ENCODE measurements at regions not wholly inside any gene's neighbourhood (a gene's known extent, or its start where the extent isn't known, plus 50 kb on each side); places are given as distances from the start of the nearest gene placed in this dataset.

DNA sequence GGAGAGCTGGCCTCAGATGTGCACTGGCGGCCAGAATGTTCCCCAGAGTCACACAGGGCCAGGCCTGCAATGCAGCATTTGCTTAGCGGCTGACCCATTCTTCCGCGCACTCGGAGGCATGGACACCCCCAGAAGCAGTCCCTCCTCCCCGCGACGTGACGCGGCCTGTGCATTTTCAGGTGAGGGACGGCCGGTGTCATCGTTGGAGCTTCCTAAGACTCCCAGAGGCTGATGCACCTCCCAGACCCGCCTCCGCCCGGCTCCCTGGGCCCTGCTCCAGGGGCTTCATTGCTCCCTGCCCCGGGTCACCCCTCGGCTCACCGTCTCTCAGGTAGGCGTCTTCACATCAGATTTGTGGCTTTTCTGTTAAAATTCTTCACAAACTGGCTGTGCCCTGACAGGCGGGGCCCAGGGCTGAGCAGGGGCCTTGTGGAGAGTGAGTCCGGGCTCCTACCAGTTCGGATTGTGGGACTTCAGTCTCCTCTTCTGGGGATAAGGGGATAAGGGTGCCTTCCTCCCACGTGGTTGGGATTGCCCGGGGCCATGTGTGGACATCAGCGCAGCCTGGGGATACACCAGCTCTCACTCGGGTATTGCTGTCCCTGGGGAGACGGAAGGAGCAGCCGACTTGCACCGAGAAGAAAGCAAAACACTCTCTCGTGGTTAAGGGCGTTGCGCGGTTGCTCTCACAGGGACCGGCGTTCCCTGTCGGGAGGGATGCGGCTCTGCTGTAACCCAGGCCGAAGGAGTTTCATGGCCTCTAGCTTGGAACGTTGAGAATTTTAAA, 249.1 kb downstream of the ADGRD1 start (continued):
- TF ChIP-seq, protein P1, sequence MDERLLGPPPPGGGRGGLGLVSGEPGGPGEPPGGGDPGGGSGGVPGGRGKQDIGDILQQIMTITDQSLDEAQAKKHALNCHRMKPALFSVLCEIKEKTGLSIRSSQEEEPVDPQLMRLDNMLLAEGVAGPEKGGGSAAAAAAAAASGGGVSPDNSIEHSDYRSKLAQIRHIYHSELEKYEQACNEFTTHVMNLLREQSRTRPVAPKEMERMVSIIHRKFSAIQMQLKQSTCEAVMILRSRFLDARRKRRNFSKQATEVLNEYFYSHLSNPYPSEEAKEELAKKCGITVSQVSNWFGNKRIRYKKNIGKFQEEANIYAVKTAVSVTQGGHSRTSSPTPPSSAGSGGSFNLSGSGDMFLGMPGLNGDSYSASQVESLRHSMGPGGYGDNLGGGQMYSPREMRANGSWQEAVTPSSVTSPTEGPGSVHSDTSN (CRISPR knock-in tag; IDR thresholded peaks at IDR 0.05; ENCODE audit: low read depth), result no peak
- TF ChIP-seq, protein P1 (tag; conservative IDR thresholded peaks at IDR 0.05; ENCODE audit: low read depth), result no peak
- TF ChIP-seq ZNF140 (CRISPR knock-in tag; IDR thresholded peaks at IDR 0.05), result no peak
- TF ChIP-seq ZBED1 (IDR thresholded peaks at IDR 0.05), result no peak
- TF ChIP-seq HIVEP1 (CRISPR knock-in tag; IDR thresholded peaks at IDR 0.05), result no peak

DNA sequence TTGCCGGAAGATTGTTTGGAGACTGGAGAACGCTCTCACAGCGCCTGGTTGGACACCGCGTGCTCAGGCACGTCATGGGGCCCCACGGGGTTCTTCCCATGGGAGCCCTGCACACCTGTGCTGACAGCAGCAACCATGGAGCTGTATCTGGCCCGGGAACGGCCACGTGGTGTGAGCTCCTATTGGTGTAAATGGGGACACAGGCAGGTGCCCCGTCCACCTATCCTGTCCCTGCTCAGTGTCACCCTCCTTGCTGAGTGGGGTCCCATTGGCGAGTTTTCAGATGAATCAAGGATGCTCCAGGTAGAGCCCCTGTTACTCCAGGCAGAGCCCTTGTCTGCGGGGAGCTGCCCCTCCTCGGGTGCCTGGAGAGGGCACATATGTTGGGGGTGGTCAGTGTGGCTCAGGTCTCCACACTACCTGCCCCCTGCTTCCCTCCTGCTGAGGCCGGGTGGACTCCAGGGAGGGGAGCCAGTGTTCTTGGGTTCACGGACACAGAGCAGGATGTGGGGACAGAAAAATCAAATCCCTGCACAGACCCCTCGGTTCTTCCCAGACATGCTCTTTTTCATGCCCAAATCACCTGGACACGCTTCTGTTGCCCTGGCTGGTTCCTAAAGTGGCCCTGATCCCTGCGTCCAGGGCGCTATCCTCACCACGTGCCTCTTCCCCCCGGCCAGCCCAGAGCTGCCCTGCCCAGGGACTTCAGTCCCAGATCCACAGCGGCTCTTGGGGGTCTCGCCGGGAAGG, 250.1 kb downstream of the ADGRD1 start:
- H3K27ac ChIP-seq (ENCODE audit: extremely low read depth, low read depth, low read length), result no peak overlapping the region
- CTCF ChIA-PET (ENCODE audit: low intra/inter-chr PET ratio), result no interaction called here
- H3K79me2 ChIP-seq (ENCODE audit: control insufficient read depth, insufficient read depth, low read length), result no peaks in the 10 kb centered on the region
- POLR2A ChIA-PET, result interaction anchor here (0.9 to 1.0 kb wide), 2 partner anchors 9 to 27 kb away, joined by 3 read pairs; no protein-coding TSS in a partner anchor
- in situ Hi-C loops (cut with MboI), result loop anchor here (5.0 kb wide), 1 partner anchor 268 kb away; no protein-coding TSS in a partner anchor
- DNase-seq (ENCODE audit: extremely low read depth in 1 of 4, low spot score in 3 of 4) (no peak), FAIRE-seq (no peak), ATAC-seq (no peak)
- no peak overlapping the region for H2AFZ ChIP-seq (ENCODE audit: low read depth, low read length)
- H3K27me3 ChIP-seq (ENCODE audit: control insufficient read depth in 2 of 2, insufficient read depth in 2 of 2, low read length in 2 of 2), result peaks cover 18 to 28% of the 10 kb centered on the region in 2 experiments; a peak in 4 of 5 replicates
- WGBS (ENCODE audit: insufficient coverage, low coverage, missing lambda C conversion rate), result 16% methylated on average over 25 of the region's 25 CpGs
- H4K20me1 ChIP-seq (replicated peaks; ENCODE audit: control insufficient read depth, insufficient read depth, low read length), result no peaks in the 10 kb centered on the region
- no peak overlapping the region for H3K4me3 ChIP-seq
- intact Hi-C loops (cut with micrococcal nuclease), result no loop called here
- no peak overlapping the region; a peak in 1 of 4 replicates for H3K9ac ChIP-seq (ENCODE audit: insufficient read depth in 1 of 2, low read depth in 2 of 2, low read length in 2 of 2)
- H3K9me3 ChIP-seq (replicated peaks; ENCODE audit: control insufficient read depth, insufficient read depth, low read depth, low read length), result no peaks in the 10 kb centered on the region; the same call in 1 of the 2 replicates
- no peak overlapping the region for H3K4me2 ChIP-seq (ENCODE audit: insufficient read depth, low read length)
- H3K4me1 ChIP-seq (replicated peaks in 1 of 2; ENCODE audit: control insufficient read depth in 2 of 2, insufficient read depth in 2 of 2, low read length in 2 of 2), result peaks cover 0 to 7% of the 10 kb centered on the region in 2 experiments; a peak in 1 of 5 replicates
- H3K36me3 ChIP-seq (ENCODE audit: control insufficient read depth, insufficient read depth, low read length), result no peaks in the 10 kb centered on the region
- no TSS peak for BruUV-seq (replicated peaks)
- no peaks in the 10 kb centered on the region for H3K9me1 ChIP-seq (ENCODE audit: control insufficient read depth, insufficient read depth, low read length)
- TF ChIP-seq, protein P2, sequence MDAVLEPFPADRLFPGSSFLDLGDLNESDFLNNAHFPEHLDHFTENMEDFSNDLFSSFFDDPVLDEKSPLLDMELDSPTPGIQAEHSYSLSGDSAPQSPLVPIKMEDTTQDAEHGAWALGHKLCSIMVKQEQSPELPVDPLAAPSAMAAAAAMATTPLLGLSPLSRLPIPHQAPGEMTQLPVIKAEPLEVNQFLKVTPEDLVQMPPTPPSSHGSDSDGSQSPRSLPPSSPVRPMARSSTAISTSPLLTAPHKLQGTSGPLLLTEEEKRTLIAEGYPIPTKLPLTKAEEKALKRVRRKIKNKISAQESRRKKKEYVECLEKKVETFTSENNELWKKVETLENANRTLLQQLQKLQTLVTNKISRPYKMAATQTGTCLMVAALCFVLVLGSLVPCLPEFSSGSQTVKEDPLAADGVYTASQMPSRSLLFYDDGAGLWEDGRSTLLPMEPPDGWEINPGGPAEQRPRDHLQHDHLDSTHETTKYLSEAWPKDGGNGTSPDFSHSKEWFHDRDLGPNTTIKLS (IDR thresholded peaks at IDR 0.05; ENCODE audit: borderline replicate concordance, low read depth), result no peak
- TF ChIP-seq, protein P3, sequence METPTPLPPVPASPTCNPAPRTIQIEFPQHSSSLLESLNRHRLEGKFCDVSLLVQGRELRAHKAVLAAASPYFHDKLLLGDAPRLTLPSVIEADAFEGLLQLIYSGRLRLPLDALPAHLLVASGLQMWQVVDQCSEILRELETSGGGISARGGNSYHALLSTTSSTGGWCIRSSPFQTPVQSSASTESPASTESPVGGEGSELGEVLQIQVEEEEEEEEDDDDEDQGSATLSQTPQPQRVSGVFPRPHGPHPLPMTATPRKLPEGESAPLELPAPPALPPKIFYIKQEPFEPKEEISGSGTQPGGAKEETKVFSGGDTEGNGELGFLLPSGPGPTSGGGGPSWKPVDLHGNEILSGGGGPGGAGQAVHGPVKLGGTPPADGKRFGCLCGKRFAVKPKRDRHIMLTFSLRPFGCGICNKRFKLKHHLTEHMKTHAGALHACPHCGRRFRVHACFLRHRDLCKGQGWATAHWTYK (CRISPR knock-in tag; IDR thresholded peaks at IDR 0.05), result no peak
- no peak for TF ChIP-seq MEF2A (IDR thresholded peaks at IDR 0.05; ENCODE audit: control insufficient read depth, low read depth, low read length)
- TF ChIP-seq, protein P4, sequence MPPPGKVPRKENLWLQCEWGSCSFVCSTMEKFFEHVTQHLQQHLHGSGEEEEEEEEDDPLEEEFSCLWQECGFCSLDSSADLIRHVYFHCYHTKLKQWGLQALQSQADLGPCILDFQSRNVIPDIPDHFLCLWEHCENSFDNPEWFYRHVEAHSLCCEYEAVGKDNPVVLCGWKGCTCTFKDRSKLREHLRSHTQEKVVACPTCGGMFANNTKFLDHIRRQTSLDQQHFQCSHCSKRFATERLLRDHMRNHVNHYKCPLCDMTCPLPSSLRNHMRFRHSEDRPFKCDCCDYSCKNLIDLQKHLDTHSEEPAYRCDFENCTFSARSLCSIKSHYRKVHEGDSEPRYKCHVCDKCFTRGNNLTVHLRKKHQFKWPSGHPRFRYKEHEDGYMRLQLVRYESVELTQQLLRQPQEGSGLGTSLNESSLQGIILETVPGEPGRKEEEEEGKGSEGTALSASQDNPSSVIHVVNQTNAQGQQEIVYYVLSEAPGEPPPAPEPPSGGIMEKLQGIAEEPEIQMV (tag; conservative IDR thresholded peaks at IDR 0.05; ENCODE audit: low read depth), result no peak
